ENCODE measurements at regions not wholly inside any gene's neighbourhood (a gene's known extent, or its start where the extent isn't known, plus 50 kb on each side); places are given as distances from the start of the nearest gene placed in this dataset.

DNA sequence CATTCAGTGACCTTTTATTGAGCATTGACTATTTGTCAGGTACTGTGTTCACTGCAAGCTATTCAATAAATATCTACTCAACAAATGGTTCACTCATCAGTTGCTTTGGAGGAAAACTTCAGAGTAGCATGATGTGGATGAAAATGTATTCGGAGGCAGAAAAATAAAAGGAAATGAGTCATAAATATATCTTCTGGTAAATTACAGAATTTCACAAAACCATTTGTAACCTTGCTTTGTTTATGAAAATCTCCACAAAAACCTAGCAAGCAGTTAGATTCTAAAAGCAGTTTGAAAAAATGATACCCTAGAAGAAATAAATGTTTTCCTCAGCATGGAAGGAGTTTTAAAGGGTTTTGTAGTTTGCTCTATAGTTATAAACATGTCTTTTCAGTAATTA, 399.6 kb downstream of the LMO7 start:
- TF ChIP-seq, protein P1, sequence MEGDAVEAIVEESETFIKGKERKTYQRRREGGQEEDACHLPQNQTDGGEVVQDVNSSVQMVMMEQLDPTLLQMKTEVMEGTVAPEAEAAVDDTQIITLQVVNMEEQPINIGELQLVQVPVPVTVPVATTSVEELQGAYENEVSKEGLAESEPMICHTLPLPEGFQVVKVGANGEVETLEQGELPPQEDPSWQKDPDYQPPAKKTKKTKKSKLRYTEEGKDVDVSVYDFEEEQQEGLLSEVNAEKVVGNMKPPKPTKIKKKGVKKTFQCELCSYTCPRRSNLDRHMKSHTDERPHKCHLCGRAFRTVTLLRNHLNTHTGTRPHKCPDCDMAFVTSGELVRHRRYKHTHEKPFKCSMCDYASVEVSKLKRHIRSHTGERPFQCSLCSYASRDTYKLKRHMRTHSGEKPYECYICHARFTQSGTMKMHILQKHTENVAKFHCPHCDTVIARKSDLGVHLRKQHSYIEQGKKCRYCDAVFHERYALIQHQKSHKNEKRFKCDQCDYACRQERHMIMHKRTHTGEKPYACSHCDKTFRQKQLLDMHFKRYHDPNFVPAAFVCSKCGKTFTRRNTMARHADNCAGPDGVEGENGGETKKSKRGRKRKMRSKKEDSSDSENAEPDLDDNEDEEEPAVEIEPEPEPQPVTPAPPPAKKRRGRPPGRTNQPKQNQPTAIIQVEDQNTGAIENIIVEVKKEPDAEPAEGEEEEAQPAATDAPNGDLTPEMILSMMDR (IDR thresholded peaks at IDR 0.05) = no peak
- no peak for TF ChIP-seq EP300 (IDR thresholded peaks at IDR 0.05)
